ENCODE measurements at regions not wholly inside any gene's neighbourhood (a gene's known extent, or its start where the extent isn't known, plus 50 kb on each side); places are given as distances from the start of the nearest gene placed in this dataset.

- TF ChIP-seq SIN3A (IDR thresholded peaks at IDR 0.05; ENCODE audit: borderline replicate concordance, insufficient read depth, low read length), result no peak
- no peak for TF ChIP-seq POLR2AphosphoS5 (IDR thresholded peaks at IDR 0.05; ENCODE audit: low read depth, low read length)
- TF ChIP-seq REST (IDR thresholded peaks at IDR 0.05; ENCODE audit: insufficient read depth in 1 of 2, low read depth in 2 of 2, low read length in 2 of 2), result no peak
- TF ChIP-seq TAF1 (IDR thresholded peaks at IDR 0.05; ENCODE audit: borderline replicate concordance, insufficient read depth, low read length), result no peak
- no peak for TF ChIP-seq FOXP2 (optimal IDR thresholded peaks at IDR 0.05; ENCODE audit: borderline replicate concordance, extremely low read depth, extremely low read length, insufficient read depth)
Measured at GRCh38 chr3:76855451-76855850, 184.4 kb upstream of the ROBO2 start.

GRCh38 chr3:76859596-76859995, 180.3 kb upstream of the ROBO2 start:
- TF ChIP-seq SIN3A (IDR thresholded peaks at IDR 0.05; ENCODE audit: borderline replicate concordance, insufficient read depth, low read length) (no peak), REST (IDR thresholded peaks at IDR 0.05; ENCODE audit: insufficient read depth in 1 of 2, low read depth in 2 of 2, low read length in 2 of 2) (no peak), POLR2AphosphoS5 (IDR thresholded peaks at IDR 0.05; ENCODE audit: low read depth, low read length) (no peak), FOXP2 (optimal IDR thresholded peaks at IDR 0.05; ENCODE audit: borderline replicate concordance, extremely low read depth, extremely low read length, insufficient read depth) (no peak), TAF1 (IDR thresholded peaks at IDR 0.05; ENCODE audit: borderline replicate concordance, insufficient read depth, low read length) (no peak)

GRCh38 chr3:76864355-76864754, 175.5 kb upstream of the ROBO2 start:
- TF ChIP-seq REST (IDR thresholded peaks at IDR 0.05; ENCODE audit: insufficient read depth in 1 of 2, low read depth in 2 of 2, low read length in 2 of 2) (no peak), POLR2AphosphoS5 (IDR thresholded peaks at IDR 0.05; ENCODE audit: low read depth, low read length) (no peak), FOXP2 (optimal IDR thresholded peaks at IDR 0.05; ENCODE audit: borderline replicate concordance, extremely low read depth, extremely low read length, insufficient read depth) (no peak), TAF1 (IDR thresholded peaks at IDR 0.05; ENCODE audit: borderline replicate concordance, insufficient read depth, low read length) (no peak), SIN3A (IDR thresholded peaks at IDR 0.05; ENCODE audit: borderline replicate concordance, insufficient read depth, low read length) (no peak)

GRCh38 chr3:76866729-76867408, 173.0 kb upstream of the ROBO2 start:
- TF ChIP-seq FOXP2 (optimal IDR thresholded peaks at IDR 0.05; ENCODE audit: borderline replicate concordance, extremely low read depth, extremely low read length, insufficient read depth) (no peak), TAF1 (IDR thresholded peaks at IDR 0.05; ENCODE audit: borderline replicate concordance, insufficient read depth, low read length) (no peak), SIN3A (IDR thresholded peaks at IDR 0.05; ENCODE audit: borderline replicate concordance, insufficient read depth, low read length) (no peak), REST (IDR thresholded peaks at IDR 0.05; ENCODE audit: insufficient read depth in 1 of 2, low read depth in 2 of 2, low read length in 2 of 2) (no peak), POLR2AphosphoS5 (IDR thresholded peaks at IDR 0.05; ENCODE audit: low read depth, low read length) (no peak)
